ENCODE measurements at regions not wholly inside any gene's neighbourhood (a gene's known extent, or its start where the extent isn't known, plus 50 kb on each side); places are given as distances from the start of the nearest gene placed in this dataset.
A peak's percentile ranks its signal among the peaks of the same experiment; 100 is the strongest.
"Not testable (repeated sequence)": the region's sequence is repeated elsewhere in the genome, so short reads cannot be mapped to it uniquely, and the experiment has no call there.

DNA sequence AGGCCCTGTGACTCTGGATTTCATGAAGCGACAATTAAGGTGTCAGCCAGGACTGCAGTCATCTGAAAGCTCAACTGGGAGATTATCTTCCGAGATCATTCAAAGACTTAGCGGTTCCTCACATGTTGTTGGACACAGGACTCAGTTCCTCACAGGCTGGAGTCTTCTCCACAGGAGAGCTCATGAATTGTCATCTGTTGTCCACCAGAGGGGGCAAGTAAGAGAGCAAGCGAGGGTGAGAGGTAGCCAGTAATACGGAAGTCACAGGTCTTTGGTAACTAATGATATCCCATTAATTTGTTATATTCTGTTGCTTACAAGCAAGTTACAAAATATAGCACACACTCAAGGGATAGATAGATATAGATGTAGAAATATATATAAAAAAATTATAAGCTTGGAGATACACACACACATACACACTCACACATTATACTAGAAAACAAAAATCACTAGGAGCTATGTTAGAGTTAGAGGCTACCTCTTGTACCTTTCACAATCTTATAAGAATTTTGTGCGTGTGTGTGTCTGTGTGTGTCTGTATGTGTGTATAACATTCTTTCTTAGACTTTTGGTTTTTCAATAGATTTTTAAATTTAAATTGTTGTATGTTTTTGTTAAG, 1695.3 kb downstream of the BRINP3 start:
- FAIRE-seq (peak; percentile 62), DNase-seq (ENCODE audit: insufficient read length) (no peak)
- no peak for TF ChIP-seq TAF1 (IDR thresholded peaks at IDR 0.05; ENCODE audit: borderline replicate concordance, low read depth, low read length)

DNA sequence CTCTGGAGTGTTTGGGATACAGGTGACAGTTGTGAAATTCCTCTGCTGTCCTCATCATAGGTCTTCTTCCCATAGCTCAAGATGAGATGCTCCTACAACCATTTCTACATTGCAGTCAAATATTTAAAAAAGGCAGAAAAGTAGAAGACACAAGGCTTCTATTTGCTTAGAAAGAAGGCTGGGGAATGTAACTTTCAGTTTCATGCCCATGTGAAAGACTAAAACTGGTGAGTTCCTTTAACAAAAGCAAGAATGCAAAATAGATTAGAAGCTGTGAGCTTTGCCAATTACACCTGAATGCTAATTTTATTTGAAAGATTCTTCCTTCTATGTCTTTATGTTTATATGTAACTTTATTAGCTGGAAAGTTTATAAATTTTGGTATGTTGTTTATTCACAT, 1682.7 kb downstream of the BRINP3 start:
- FAIRE-seq (no peak), DNase-seq (ENCODE audit: insufficient read length) (no peak)
- TF ChIP-seq POLR2AphosphoS5 (IDR thresholded peaks at IDR 0.05; ENCODE audit: low read depth, low read length) = no peak
- TF ChIP-seq TAF1 (IDR thresholded peaks at IDR 0.05; ENCODE audit: borderline replicate concordance, low read depth, low read length) = no peak
- no peak for TF ChIP-seq POLR2A (IDR thresholded peaks at IDR 0.05; ENCODE audit: low read depth, low read length)

DNA sequence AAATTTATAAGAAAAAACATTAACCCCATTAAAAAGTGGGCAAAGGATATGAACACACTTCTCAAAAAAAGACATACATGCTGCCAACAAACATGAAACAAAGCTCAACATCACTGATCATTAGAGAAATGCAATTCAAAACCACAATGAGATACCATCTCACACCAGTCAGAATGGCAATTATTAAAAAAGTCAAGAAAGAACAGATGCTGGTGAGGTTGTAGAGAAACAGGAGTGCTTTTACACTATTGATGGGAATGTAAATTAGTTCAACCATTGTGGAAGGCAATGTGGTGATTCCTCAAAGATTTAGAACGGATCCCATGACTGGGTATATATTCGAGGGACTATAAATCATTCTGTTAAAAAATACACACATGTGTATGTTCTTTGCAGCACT, 1665.5 kb downstream of the BRINP3 start:
- not testable (repeated sequence) for FAIRE-seq; DNase-seq (ENCODE audit: insufficient read length)

DNA sequence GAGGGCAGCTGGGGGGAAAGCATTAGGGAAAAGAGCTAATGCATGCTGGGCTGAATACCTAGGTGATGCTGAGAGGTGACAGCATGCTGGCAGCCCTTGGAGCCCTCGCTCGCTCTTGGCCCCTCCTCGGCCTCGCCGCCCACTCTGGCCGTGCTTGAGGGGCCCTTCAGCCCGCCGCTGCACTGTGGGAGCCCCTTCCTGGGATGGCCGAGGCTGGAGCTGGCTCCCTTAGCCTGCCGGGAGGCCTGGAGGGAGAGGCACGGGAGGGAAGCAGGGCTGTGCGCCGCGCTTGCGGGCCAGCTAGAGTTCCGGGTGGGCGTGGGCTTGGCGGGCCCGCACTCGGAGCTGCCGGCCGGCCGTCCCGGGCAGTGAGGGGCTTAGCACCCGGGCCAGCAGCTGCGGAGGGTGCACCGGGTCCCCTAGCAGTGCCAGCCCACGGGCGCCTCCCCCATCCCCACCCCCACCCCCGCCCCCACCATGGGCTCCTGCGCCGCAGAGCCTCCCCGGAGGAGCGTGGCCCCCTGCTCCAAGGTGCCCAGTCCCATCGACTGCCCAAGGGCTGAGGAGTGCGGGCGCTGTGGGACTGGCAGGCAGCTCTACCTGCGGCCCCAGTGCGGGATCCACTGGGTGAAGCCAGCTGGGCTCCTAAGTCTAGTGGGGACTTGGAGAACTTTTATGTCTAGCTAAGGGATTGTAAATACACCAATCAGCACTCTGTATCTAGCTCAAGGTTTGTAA, 1664.7 kb downstream of the BRINP3 start:
- DNase-seq (ENCODE audit: insufficient read length); FAIRE-seq: not testable (repeated sequence)

DNA sequence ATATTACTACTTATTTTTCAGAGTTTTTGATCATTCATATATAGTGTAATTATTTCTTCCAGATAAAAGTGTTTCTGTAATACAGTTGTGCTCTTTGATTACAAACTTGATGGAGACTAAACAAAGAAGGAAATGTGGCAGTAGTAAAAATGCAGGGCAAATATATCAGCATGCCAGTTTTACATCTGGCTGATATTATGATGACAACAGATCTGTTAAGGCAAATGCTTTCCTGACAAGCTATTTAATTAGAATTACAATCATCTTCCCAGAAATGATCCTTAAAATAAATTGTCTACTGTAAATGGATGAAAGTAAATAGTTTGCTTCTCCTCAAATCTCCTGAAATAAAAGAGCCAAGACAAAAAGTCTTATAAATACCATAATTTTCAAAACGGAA, 1659.8 kb downstream of the BRINP3 start:
- DNase-seq (ENCODE audit: insufficient read length) (no peak), FAIRE-seq (no peak)
- TF ChIP-seq POLR2AphosphoS5 (IDR thresholded peaks at IDR 0.05; ENCODE audit: low read depth, low read length) = no peak
- no peak for TF ChIP-seq POLR2A (IDR thresholded peaks at IDR 0.05; ENCODE audit: low read depth, low read length)
- TF ChIP-seq TAF1 (IDR thresholded peaks at IDR 0.05; ENCODE audit: borderline replicate concordance, low read depth, low read length) = no peak

DNA sequence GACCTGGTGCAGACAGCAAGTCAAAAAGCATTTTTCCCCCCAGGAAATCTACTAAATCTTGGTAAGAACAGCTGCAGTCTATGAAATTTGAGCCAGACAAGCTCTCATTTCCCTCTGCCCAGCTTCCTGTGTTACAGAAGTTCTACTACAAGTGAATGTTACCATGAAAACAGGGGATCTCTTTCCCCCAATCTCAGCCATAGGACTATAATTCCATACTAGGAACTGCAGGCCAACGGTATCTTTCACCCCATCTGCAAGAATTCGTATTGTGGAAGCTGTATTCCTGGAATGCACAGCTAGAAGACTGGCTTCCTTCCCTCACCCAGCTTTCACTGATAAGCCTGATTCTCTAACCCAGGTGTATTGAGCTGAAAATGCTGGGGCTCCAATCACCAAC, 1655.4 kb downstream of the BRINP3 start:
- DNase-seq (ENCODE audit: insufficient read length) (no peak), FAIRE-seq (no peak)
- TF ChIP-seq POLR2AphosphoS5 (IDR thresholded peaks at IDR 0.05; ENCODE audit: low read depth, low read length) (no peak), TAF1 (IDR thresholded peaks at IDR 0.05; ENCODE audit: borderline replicate concordance, low read depth, low read length) (no peak), POLR2A (IDR thresholded peaks at IDR 0.05; ENCODE audit: low read depth, low read length) (no peak)

DNA sequence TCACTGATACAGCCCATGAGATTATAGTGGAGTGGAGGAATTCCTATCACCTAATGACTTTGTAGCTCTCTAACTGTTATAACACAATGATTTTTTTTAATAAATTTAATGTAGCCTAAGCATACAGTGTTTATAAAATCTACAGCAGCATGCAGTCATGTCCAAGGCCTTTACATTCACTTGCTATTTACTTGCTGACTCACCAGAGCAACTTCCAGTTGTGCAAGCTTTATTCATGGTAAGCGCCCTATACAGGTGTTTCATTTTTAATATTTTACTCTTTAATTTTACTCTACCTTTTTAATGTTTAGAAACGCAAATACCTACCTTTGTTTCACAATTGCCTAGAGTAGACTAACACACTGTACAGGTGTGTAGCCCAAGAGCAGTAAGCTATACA, 1652.2 kb downstream of the BRINP3 start:
- TF ChIP-seq TAF1 (IDR thresholded peaks at IDR 0.05; ENCODE audit: borderline replicate concordance, low read depth, low read length) (no peak), POLR2AphosphoS5 (IDR thresholded peaks at IDR 0.05; ENCODE audit: low read depth, low read length) (no peak)
- DNase-seq (ENCODE audit: insufficient read length) = no peak
- FAIRE-seq = no peak

DNA sequence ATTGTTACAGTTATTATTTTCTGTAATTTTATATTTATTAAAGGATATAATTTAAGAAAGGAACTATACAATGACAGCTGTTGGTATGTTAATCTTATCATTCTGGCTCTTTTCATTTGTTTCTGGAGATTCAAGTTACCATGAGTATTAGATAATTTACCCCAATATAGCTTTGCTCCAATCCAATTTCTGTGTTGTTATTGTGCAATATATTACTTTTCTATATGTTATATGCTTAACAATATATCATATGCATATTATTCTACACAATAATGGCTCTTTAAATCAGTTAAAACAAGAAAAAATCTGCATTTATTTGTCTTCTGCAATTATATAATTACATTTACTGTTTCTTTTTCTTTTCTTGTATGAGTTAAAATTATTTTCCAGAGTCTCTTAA, 1650.9 kb downstream of the BRINP3 start:
- DNase-seq (ENCODE audit: insufficient read length) (no peak), FAIRE-seq (no peak)
- no peak for TF ChIP-seq TAF1 (IDR thresholded peaks at IDR 0.05; ENCODE audit: borderline replicate concordance, low read depth, low read length)
- TF ChIP-seq POLR2A (IDR thresholded peaks at IDR 0.05; ENCODE audit: low read depth, low read length) = no peak
- TF ChIP-seq POLR2AphosphoS5 (IDR thresholded peaks at IDR 0.05; ENCODE audit: low read depth, low read length) = no peak

DNA sequence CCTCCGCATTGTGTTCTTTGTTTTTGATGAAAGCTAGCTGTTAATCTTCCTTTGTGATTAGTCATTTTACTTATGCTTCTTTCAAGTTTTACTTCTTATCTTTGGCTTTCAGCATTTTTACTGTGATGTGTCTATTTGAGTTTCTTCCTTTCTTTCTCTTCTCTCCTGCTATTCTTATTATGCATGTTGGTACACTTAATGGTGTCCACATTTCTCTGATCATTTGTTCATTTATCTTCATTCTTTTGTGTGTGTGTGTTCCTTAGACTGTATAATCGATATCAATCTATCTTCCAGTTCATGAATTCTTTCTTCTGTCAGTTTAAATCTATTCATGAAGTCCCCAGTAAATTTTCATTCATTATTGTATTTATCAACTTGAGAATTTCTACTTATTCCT, 1650.3 kb downstream of the BRINP3 start:
- FAIRE-seq = no peak
- TF ChIP-seq TAF1 (IDR thresholded peaks at IDR 0.05; ENCODE audit: borderline replicate concordance, low read depth, low read length) (no peak), POLR2A (IDR thresholded peaks at IDR 0.05; ENCODE audit: low read depth, low read length) (no peak), POLR2AphosphoS5 (IDR thresholded peaks at IDR 0.05; ENCODE audit: low read depth, low read length) (no peak)
- DNase-seq (ENCODE audit: insufficient read length) = no peak

DNA sequence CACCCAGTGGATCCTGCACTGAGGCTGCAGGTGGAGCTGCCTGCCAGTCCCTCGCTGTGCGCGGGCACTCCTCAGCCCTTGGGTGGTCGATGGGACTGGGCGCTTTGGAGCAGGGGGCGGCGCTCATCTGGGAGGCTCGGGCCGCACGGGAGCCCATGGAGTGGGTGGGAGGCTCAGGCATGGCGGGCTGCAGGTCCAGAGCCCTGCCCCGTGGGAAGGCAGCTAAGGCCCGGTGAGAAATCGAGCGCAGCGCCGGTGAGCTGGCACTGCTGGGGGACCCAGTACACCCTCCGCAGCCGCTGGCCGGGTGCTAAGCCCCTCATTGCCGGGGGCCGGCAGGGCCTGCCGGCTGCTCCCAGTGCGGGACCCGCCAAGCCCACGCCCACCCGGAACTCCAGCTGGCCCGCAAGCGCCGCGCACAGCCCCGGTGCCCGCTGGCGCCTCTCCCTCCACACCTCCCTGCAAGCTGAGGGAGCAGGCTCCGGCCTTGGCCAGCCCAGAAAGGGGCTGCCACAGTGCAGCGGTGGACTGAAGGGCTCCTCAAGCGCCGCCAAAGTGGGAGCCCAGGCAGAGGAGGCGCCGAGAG, 1636.5 kb downstream of the BRINP3 start:
- not testable (repeated sequence) for DNase-seq (ENCODE audit: insufficient read length); FAIRE-seq

DNA sequence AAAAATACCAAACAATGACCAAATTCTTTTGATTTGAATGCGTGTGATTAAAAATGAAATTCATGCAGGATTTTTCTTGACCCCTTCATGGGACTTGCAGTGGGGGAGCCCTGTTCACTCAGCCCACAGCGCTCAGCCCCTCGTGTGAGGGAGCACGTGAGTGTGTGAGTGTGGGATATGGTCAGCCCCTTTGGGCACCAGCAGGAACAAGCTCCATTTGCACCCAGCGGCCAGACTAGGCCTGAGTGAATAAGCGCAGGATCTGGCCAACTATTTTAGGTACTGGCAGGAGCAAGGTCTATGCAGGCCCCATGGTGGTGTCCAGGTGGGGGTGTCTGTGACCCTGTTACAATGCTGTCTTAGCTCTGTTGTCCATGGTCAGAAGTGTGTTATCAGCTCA, 1631.2 kb downstream of the BRINP3 start:
- no peak for FAIRE-seq
- DNase-seq (ENCODE audit: insufficient read length) = no peak
- TF ChIP-seq TAF1 (IDR thresholded peaks at IDR 0.05; ENCODE audit: borderline replicate concordance, low read depth, low read length) = no peak
- no peak for TF ChIP-seq POLR2A (IDR thresholded peaks at IDR 0.05; ENCODE audit: low read depth, low read length)
- TF ChIP-seq POLR2AphosphoS5 (IDR thresholded peaks at IDR 0.05; ENCODE audit: low read depth, low read length) = no peak

DNA sequence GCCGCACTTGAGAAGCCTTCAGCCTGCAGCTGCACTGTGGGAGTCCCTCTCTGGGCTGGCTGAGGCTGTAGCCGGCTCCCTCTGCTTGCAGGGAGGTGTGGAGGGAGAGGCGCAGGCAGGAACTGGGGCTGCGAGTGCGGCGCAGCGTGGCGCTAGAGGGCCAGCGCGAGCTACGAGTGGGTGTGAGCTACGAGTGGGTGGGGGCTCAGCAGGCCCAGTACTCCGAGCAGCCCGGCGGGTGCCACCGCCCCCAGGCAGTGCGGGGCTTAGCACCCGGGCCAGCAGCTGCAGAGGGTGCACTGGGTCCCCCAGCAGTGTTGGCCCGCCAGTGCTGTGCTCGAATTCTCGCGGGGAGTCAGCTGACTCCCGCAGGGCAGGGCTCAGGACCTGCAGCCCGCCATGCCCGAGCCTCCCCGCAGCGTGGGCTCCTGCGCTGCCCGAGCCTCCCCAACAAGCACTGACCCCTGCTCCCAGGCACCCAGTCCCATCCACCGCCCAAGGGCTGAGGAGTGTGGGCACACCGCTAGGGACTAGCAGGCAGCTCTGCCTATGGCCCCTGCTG, 1620.1 kb downstream of the BRINP3 start:
- FAIRE-seq (no peak), DNase-seq (ENCODE audit: insufficient read length) (no peak)
- TF ChIP-seq TAF1 (IDR thresholded peaks at IDR 0.05; ENCODE audit: borderline replicate concordance, low read depth, low read length) = no peak
- TF ChIP-seq POLR2A (IDR thresholded peaks at IDR 0.05; ENCODE audit: low read depth, low read length) = no peak
- TF ChIP-seq POLR2AphosphoS5 (IDR thresholded peaks at IDR 0.05; ENCODE audit: low read depth, low read length) = no peak

All from GM12892 (cell line).